Adrenal gland (tissue), 5 donors: ENCODE measurements at regions not wholly inside any gene's neighbourhood (a gene's known extent, or its start where the extent isn't known, plus 50 kb on each side); places are given as distances from the start of the nearest gene placed in this dataset.

ENCODE experiments used
- CTCF ChIP-seq, 6 experiments: fragments of 450-650 bp in 4 of 6; fragments of 200-600 bp in 2 of 6; sonication (generic) in 1 of 6; IDR thresholded peaks; 1 replicate in 5 of 6; 2 replicates in 1 of 6; pipeline versions ENCODE4 v1.5.1 to v1.8.0; 2016 to 2021; ENCODE audit warnings: antibody characterized with exemption in 6 of 6, mild to moderate bottlenecking in 2 of 6, moderate library complexity in 1 of 6
- POLR2A ChIP-seq, 2 donors: fragments of 450-650 bp; IDR thresholded peaks; one replicate each; pipeline ENCODE4 v1.6.1; 2017; ENCODE audit warnings: antibody characterized with exemption in 2 of 2, mild to moderate bottlenecking in 2 of 2, moderate library complexity in 1 of 2
- donor health status: DM: no; HTN: no; CAD: no.

- TF ChIP-seq CTCF (IDR thresholded peaks at IDR 0.05) (peak in 5 of 6 experiments; percentile 20 to 43 (median 31)), POLR2A (IDR thresholded peaks at IDR 0.05) (no peak)
These were observed 315.5 kb upstream of the C9orf72 start for GRCh38 chr9:27888661-27889295.
